Calu3 (cell line): ENCODE measurements at regions not wholly inside any gene's neighbourhood (a gene's known extent, or its start where the extent isn't known, plus 50 kb on each side); places are given as distances from the start of the nearest gene placed in this dataset.

Experiments
- BruUV-seq: library from RNA; stranded (reverse); fragments of 400-500 nt; replicated peaks from 2 replicates; lab custom pipeline; 2021; lab: Mats Ljungman, UMichigan
- CTCF ChIA-PET: fragments of 300-600 bp; sonication (Branson Sonifier 250); formaldehyde crosslinking; loops from one replicate; lab custom pipeline; 2022; ENCODE audit warnings: antibody characterized with exemption; lab: Charles Lee
- DNase-seq: peaks from one replicate; pipeline ENCODE4 v3.0.0; 2022
- H3K27ac Mint-ChIP-seq: one replicate; pipeline ENCODE4 v1.8.0; 2022; ENCODE audit warnings: mixed read lengths; ENCODE audit not compliant: unreplicated experiment
- H3K27me3 Mint-ChIP-seq: one replicate; pipeline ENCODE4 v1.8.0; 2022; ENCODE audit warnings: mixed read lengths; ENCODE audit not compliant: unreplicated experiment
- H3K36me3 Mint-ChIP-seq: one replicate; pipeline ENCODE4 v1.8.0; 2022; ENCODE audit warnings: mild to moderate bottlenecking, moderate library complexity, mixed read lengths; ENCODE audit not compliant: insufficient read depth, unreplicated experiment
- H3K4me1 Mint-ChIP-seq: one replicate; pipeline ENCODE4 v1.8.0; 2022; ENCODE audit warnings: mild to moderate bottlenecking, low read depth, mixed read lengths; ENCODE audit not compliant: unreplicated experiment
- H3K4me3 Mint-ChIP-seq: one replicate; pipeline ENCODE4 v1.8.0; 2022; ENCODE audit warnings: mild to moderate bottlenecking, low read depth, moderate library complexity, mixed read lengths; ENCODE audit not compliant: unreplicated experiment
- H3K9me3 Mint-ChIP-seq: one replicate; pipeline ENCODE4 v1.8.0; 2022; ENCODE audit warnings: low read depth, mixed read lengths; ENCODE audit not compliant: unreplicated experiment
- intact Hi-C: fragments of 100-400 bp; cut with micrococcal nuclease; formaldehyde crosslinking; loops from one replicate; pipeline ENCODE4 v1.10.0; 2022; ENCODE audit not compliant: unreplicated experiment
- TF ChIP-seq, protein P1 (sequence below): fragments of 200-600 bp; IDR thresholded peaks from one replicate; pipeline ENCODE4 v1.8.0; 2022; ENCODE audit warnings: antibody characterized with exemption; ENCODE audit not compliant: unreplicated experiment

DNA sequence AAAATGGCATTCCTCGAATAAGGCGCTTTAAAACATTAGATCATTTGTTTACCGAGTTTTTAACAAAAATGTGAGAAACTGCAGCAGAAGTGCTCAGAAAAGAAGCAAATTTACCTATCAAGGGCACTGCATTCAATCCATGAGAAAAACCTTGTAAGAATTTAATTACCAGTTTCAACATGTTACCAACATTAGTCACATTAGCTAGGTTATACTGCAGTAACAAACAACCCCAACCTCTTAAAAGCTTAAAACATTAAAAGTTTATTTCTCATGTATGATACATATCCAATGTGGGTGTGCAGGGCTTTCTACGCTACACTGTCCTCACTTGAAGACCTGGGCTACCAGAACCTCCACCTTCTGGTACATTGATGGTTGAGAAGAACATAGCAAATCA lies 68.1 kb upstream of the CCBE1 start:
- DNase-seq: no peak
- Mint-ChIP-seq H3K27ac (no peak overlapping the region), H3K4me1 (no peaks in the 10 kb centered on the region), H3K36me3 (no peaks in the 10 kb centered on the region), H3K27me3 (peaks cover 23% of the 10 kb centered on the region), H3K4me3 (no peak overlapping the region), H3K9me3 (no peaks in the 10 kb centered on the region)
- intact Hi-C loops: no loop called here
- TF ChIP-seq, protein P1, sequence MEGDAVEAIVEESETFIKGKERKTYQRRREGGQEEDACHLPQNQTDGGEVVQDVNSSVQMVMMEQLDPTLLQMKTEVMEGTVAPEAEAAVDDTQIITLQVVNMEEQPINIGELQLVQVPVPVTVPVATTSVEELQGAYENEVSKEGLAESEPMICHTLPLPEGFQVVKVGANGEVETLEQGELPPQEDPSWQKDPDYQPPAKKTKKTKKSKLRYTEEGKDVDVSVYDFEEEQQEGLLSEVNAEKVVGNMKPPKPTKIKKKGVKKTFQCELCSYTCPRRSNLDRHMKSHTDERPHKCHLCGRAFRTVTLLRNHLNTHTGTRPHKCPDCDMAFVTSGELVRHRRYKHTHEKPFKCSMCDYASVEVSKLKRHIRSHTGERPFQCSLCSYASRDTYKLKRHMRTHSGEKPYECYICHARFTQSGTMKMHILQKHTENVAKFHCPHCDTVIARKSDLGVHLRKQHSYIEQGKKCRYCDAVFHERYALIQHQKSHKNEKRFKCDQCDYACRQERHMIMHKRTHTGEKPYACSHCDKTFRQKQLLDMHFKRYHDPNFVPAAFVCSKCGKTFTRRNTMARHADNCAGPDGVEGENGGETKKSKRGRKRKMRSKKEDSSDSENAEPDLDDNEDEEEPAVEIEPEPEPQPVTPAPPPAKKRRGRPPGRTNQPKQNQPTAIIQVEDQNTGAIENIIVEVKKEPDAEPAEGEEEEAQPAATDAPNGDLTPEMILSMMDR: no peak
- CTCF ChIA-PET: no interaction called here
- BruUV-seq: no TSS peak

DNA sequence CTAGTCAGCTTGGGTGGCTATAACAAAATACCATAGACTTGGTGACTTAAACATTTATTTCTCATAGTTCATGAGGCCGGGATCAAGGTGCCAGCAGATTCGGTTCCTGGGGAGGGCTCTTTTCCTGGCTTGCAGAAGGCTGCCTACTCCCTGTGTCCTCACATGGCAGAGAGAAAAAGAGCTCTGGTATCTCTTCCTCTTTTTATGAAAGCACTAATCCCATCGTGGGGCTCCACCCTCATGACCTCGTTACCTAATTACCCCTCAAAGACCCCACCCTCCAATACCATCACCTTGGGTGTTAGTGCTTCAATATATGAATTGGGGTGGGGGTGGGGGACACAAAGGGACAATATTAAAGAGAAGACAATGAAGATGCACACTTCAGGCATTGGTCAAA lies 67.1 kb upstream of the CCBE1 start:
- CTCF ChIA-PET: no interaction called here
- DNase-seq: no peak
- intact Hi-C loops: no loop called here
- no peaks in the 10 kb centered on the region for H3K4me1 Mint-ChIP-seq
- no peak overlapping the region for H3K27ac Mint-ChIP-seq
- no peak overlapping the region for H3K4me3 Mint-ChIP-seq
- TF ChIP-seq, protein P1: no peak
- BruUV-seq: no TSS peak
- no peaks in the 10 kb centered on the region for H3K9me3 Mint-ChIP-seq
- peaks cover 12% of the 10 kb centered on the region for H3K27me3 Mint-ChIP-seq
- H3K36me3 Mint-ChIP-seq: no peaks in the 10 kb centered on the region

DNA sequence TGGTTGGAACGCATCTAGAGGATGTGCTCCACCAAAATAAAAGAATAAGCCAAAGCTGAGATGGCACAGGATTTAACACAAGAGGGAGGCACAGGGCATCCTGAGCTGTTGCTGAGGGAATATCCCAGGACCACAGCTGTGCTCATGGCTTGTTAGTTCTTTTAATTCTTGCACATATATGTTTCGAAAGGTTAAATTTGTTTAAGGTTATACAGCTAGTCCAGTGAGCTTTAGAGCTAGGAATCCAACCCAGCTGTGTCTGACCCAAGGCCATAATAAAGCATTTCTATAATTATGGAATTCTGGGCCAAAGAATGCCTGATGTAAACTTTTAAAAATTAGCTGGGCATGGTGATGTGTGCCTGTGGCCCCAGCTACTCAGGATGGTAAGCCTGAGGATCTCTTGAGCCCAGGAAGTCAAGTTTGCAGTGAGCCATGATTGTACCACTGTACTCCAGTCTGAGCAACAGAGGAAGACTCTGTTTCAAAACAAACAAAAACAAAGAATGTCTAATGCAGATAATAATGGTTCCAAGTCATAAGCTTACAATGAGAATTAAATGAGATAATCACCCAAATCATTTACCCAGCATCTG lies 66.4 kb upstream of the CCBE1 start:
- TF ChIP-seq, protein P1: no peak
- Mint-ChIP-seq H3K9me3 (no peaks in the 10 kb centered on the region), H3K27ac (no peak overlapping the region), H3K27me3 (peaks cover 9% of the 10 kb centered on the region), H3K4me1 (no peaks in the 10 kb centered on the region), H3K36me3 (no peaks in the 10 kb centered on the region), H3K4me3 (no peak overlapping the region)
- no peak for DNase-seq
- intact Hi-C loops: no loop called here
- CTCF ChIA-PET: no interaction called here
- no TSS peak for BruUV-seq

DNA sequence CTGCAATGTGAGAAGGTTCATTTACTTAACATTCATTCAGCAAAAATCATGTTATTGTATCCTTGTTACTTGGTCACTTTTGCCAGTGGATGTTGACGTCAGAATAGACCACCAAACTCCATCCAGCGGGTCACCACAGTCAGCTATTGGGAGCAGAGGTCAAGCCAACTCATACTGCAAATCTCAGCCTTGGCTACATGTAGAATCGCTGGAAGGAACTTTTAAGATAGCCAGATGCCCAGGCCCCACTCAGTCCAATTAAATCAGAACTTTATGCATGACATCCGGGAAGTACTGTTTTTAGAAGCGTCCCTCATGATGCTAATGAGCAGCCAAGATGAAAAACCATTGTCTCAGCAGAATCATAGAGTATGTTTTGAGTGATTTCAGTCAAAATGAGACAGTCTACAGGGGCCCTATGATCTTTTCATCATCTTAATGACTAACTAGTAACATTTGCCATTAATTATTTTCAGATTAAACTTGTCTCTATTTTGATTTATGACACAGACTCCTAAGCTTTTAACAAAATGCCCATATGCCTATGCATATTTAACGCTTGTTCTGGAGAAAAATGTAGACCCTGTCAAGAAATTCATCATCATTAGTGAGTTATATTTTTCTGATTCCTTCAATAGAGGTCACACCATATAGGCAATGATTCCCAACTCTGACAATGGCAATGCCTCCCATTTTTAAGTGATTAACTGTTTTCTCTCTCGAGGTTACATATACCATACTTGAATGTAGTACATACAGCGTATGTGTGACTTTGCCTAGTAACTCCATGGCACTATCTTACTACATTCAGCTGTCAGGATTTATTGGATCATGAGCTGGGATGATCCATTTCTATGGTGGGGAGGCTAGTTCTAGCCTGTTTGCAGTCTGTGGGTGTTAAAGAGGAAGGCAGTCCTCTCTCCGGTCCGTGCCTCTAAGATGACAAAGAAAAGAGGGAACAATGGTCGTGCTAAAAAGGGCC lies 63.7 kb upstream of the CCBE1 start:
- intact Hi-C loops: no loop called here
- Mint-ChIP-seq H3K4me3 (no peak overlapping the region), H3K27me3 (peaks cover 9% of the 10 kb centered on the region), H3K27ac (no peak overlapping the region), H3K9me3 (no peaks in the 10 kb centered on the region), H3K36me3 (no peaks in the 10 kb centered on the region), H3K4me1 (no peaks in the 10 kb centered on the region)
- no TSS peak for BruUV-seq
- TF ChIP-seq, protein P1: no peak
- CTCF ChIA-PET: interaction anchor here (0.6 kb wide), 1 partner anchor 42 kb away, joined by 4 read pairs; no protein-coding TSS in a partner anchor
- no peak for DNase-seq
